GM04503 (cell line): ENCODE measurements at regions not wholly inside any gene's neighbourhood (a gene's known extent, or its start where the extent isn't known, plus 50 kb on each side); places are given as distances from the start of the nearest gene placed in this dataset.
A peak's percentile ranks its signal among the peaks of the same experiment; 100 is the strongest.
"Not testable (repeated sequence)": the region's sequence is repeated elsewhere in the genome, so short reads cannot be mapped to it uniquely, and the experiment has no call there.

Experiments used
- DNase-seq: peaks from one replicate; pipeline ENCODE4 v3.0.0-alpha.2; 2012; ENCODE audit warnings: low read depth

- DNase-seq = peak; percentile 20
Measured at GRCh38 chr5:82422751-82423181, 144.6 kb upstream of the RPS23 start.

GRCh38 chr5:82422001-82422740, 144.0 kb upstream of the RPS23 start:
- DNase-seq = no peak

- no peak for DNase-seq
Measured at GRCh38 chr5:82421119-82421518, 143.0 kb upstream of the RPS23 start.

GRCh38 chr5:82420524-82420923, 142.4 kb upstream of the RPS23 start:
- DNase-seq = not testable (repeated sequence)

- DNase-seq = no peak
Measured at GRCh38 chr5:82419559-82420332, 141.6 kb upstream of the RPS23 start.

- no peak for DNase-seq
Measured at GRCh38 chr5:82418608-82418950, 140.4 kb upstream of the RPS23 start.

GRCh38 chr5:82417776-82418607, 139.8 kb upstream of the RPS23 start:
- peak; percentile 24 for DNase-seq

DNA sequence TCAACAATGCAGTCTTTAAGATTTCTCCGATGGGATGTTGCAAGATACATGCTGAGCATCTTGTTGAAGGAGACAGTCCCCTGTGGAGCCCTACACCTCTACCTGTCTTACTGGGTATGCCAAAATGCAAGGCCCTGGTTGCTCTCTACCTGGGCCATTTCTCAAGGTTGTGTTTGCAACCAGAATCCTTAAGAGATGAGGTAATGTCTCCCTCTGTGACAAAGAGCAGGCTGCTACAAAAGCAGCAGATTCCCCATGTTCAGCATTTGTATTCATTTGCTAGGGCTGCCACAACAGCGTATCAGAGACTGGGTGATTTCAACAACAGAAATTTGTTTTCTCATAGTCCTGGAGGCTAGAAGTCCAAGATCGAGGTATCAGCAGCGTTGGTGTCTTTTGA, 138.4 kb upstream of the RPS23 start:
- DNase-seq = no peak

- no peak for DNase-seq
Measured at GRCh38 chr5:82414041-82414388, 135.9 kb upstream of the RPS23 start.

DNA sequence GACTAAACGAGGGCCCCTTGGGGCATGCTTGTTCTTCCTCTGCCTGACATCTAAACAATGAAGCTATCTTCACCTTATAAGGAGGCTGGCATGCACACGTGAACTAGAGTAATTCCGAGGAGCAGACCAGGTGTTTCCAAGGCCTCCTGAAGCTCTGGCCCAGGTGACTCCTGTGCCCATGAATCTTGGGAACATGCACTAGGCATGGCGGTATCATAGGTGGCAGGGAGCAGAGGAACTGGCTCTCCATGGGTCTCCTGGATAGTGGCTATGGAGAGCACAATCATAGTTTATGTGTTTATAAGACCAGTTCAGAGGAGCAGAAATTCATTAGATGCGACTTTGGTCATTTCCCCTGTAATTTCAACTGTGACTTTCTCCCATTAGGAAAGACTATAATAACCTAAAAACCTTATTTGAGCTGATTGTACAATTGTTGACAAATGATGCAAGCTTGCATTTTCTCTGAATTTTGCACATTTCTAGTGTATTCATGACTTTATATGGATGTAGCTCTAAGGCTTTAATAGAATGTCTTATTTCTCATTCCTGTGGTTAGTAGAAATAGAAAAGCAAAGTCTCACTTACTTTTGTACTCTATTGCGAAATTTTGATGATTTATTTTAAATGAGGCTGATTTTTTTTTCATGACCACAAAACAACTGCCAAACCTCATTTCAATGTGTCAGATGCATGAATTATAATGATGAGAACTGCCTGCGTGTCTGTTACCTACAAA, 135.3 kb upstream of the RPS23 start:
- DNase-seq = peak; percentile 96

GRCh38 chr5:82408033-82408432, 129.9 kb upstream of the RPS23 start:
- DNase-seq = no peak

GRCh38 chr5:82406205-82406773, 128.1 kb upstream of the RPS23 start:
- peak; percentile 22 for DNase-seq

GRCh38 chr5:82405618-82406204, 127.6 kb upstream of the RPS23 start:
- peak; percentile 97 for DNase-seq

DNA sequence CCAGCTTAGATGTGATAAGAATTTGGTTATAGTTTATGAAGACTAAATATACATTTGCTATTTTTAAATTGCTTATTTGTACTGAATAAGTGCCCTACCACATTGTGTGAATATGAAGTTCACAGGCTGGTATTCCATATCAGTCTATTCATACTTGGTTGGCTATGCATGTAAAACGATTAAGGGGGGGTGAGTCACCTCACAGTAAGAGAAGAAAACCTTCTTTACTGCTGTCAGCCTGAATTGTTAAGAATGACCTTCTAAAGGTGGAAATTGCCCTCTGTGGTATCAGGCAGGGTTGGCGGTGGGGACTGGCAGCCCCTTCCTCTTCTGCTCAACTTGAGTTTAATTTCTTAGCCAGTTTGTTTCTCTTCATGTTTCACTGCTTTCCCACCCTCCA, 127.0 kb upstream of the RPS23 start:
- DNase-seq = peak; percentile 31

DNA sequence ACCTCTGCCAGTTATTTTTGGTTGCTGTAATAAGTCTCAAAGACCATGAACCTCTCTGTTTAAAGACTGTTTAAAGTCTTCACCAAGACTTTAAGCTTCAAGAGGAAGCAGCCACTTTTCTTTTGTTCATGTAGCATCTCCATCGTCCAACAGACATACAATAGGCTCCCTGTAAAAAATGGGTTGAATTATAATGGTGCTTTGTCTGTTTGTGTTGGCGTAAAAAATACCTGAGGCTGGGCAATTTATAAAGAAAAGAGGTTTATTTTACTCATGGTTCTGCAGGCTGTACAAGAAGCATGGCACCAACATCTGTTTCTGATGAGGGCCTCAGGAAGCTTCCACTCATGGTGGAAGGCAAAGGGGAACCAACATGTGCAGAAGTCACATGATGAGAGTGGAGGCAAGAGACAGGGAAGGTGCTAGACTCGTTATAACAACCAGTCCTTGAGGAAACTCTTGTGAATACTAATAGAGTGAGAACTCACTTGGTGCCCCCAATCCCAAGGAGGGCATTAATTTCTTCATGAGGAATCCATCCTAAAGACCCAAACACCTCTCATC, 126.3 kb upstream of the RPS23 start:
- DNase-seq = no peak

GRCh38 chr5:82403724-82404123, 125.6 kb upstream of the RPS23 start:
- DNase-seq = no peak

- no peak for DNase-seq
Measured at GRCh38 chr5:82403026-82403425, 124.9 kb upstream of the RPS23 start.

DNA sequence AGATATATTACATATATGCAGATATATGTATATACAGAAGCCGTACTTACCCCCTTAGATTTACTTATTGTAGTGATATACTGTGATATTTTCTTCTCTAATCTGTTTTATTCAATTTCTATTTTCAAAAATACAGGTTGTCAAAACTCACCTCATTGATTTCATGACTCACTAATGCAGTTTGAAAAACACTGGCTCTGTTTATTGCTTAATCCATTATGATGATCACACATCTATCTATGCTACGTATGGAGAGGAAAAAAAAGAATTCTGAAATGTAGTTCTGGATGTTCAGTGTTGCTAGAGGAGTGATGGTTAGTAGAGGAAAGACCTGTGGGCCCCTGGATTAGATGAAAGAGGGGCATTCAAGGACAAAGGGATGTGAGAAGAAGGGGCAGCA, 121.0 kb upstream of the RPS23 start:
- DNase-seq = no peak

GRCh38 chr5:82397741-82398320, 119.7 kb upstream of the RPS23 start:
- DNase-seq = no peak

DNA sequence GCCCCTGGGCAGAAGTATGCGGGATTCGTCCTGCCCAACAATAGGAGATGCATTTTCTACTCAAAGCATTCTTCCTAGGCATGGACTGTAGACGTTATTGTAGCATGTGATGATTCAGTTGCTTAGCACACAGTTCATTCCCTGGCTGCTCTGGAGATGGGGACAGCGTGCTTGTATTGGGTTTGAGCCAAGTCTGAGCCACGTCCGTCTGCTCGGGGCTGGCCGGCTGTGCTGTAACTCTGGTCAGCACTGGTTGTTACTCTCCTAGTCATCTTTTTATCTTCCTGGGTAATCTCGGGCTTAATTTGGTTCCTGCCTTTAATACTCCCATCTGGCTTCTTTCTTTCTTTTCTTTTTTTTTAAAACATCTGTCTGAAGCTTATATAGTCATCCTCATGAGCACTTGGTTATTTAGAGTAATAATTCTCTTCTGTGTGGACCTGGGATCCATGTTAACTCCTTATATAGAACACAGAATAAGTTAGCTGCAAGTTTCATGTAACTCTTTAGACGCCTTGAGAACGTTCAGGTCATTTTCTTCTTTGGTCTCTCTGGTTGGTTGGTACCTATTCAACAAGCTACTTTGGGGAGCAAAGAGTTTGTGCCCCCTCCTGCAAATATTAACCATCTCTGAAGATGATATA, 118.8 kb upstream of the RPS23 start:
- DNase-seq = peak; percentile 96
